Activated CD4-positive, alpha-beta T cell treated with anti-CD3 and anti-CD28 coated beads, Interleukin-2, amount 50 U/mL, for 24 hours (primary cell): ENCODE measurements at regions not wholly inside any gene's neighbourhood (a gene's known extent, or its start where the extent isn't known, plus 50 kb on each side); places are given as distances from the start of the nearest gene placed in this dataset.
A peak's percentile ranks its signal among the peaks of the same experiment; 100 is the strongest.
"Not testable (repeated sequence)": the region's sequence is repeated elsewhere in the genome, so short reads cannot be mapped to it uniquely, and the experiment has no call there.

Experiments
- DNase-seq, 2 donors: peaks; one replicate each; pipeline ENCODE4 v3.0.0-alpha.2; 2020; ENCODE audit warnings: low read depth in 1 of 2, low spot score in 1 of 2

GRCh38 chr7:106530183-106530582, 130.8 kb downstream of the CCDC71L start:
- DNase-seq: not testable (repeated sequence)

DNA sequence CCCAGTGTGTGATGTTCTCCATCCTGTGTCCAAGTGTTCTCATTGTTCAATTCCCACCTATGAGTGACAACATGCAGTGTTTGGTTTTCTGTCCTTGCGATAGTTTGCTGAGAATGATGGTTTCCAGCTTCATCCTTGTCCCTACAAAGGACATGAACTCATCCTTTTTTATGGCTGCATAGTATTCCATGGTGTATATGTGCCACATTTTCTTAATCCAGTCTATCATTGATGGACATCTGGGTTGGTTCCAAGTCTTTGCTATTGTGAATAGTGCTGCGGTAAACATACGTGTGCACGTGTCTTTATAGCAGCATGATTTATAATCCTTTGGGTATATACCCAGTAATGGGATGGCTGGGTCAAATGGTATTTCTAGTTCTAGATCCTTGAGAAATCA, 134.3 kb downstream of the CCDC71L start:
- not testable (repeated sequence) for DNase-seq

GRCh38 chr7:106524690-106525059, 136.3 kb downstream of the CCDC71L start:
- DNase-seq: no peak

GRCh38 chr7:106523482-106523881, 137.5 kb downstream of the CCDC71L start:
- no peak for DNase-seq

DNA sequence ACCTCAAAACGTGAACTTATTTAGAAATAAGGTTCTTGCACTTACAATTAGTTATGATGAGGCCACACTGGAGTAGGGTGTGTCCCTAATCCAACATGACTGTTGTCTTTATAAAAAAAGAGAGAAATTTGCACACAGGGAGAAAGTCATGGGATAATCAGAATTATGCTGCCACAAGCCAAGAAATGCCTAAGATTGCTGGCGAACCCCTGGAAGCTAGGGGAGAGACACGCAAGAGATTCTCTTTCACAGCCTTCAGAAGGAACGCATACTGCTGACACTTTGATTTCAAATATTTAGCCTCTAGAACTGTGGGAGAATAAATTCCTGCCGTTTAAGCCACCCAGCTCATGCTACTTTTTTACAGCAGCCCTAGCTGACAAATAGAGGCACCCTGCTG, 138.3 kb downstream of the CCDC71L start:
- no peak for DNase-seq

GRCh38 chr7:106521541-106521940, 139.4 kb downstream of the CCDC71L start:
- DNase-seq: no peak

- DNase-seq: no peak
Measured at GRCh38 chr7:106520962-106521514, 139.9 kb downstream of the CCDC71L start.

- DNase-seq: no peak
Measured at GRCh38 chr7:106518967-106519366, 142.0 kb downstream of the CCDC71L start.

DNA sequence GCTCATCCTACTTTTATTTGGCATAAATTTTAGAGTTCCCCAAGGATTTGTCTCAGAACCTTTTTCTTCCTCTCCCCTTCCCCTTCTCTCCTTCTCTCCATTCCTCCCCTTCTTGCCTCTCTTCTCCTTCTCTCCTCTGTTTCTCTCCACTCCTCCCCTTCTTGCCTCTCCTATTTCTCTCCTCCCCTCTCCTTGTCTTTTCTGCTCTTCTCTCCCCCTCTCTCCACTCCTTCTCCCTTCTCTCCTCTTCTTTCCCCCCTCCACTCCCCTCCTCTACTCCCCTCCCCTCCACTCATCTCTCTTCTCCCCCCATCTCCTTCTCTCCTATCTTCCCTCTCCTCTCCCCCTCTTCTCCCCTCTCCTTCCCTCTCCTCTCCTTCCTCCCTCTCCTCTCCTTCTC, 142.7 kb downstream of the CCDC71L start:
- no peak for DNase-seq

- no peak for DNase-seq
Measured at GRCh38 chr7:106517508-106517907, 143.4 kb downstream of the CCDC71L start.

DNA sequence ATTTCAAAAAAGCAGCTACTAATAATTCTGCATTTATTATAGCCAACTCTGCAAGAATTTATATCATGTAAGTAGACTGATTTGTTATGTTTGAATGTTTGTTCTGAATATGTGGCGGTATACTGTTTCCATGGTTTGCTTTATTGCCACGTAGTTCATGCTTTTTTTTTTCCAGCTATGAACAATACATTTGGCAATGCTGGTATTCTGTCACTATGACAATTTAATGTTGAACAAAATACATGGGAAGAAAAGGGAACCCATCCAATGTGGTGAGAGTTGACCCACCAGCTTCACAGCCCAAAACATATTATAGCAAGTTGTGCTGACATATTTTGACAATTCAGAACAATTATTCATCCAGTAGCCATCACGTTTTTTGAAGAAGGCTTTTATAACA, 145.6 kb downstream of the CCDC71L start:
- no peak for DNase-seq

- no peak for DNase-seq
Measured at GRCh38 chr7:106514881-106515280, 146.1 kb downstream of the CCDC71L start.

DNA sequence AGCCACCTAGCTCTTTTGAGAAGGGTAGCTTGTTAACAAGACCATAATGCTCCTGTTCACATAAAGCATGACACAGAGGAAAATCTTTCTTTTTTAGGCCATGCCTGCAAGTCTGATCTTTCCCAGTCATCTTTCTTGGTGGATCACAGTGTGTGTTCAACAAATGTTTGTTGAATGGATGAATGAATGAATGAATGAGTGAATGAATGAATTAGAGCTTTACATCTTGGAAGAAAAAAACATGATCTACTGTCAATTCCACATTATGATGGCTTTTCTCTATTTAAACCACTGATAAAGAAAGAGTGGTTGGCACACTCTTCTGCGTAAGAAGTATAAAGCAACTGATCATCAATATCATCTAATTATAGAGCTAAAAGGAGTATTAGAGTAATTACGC, 148.7 kb downstream of the CCDC71L start:
- DNase-seq: no peak

GRCh38 chr7:106504645-106505044, 156.3 kb downstream of the CCDC71L start:
- peak in 1 of 2 donors; percentile 43 for DNase-seq

- no peak for DNase-seq
Measured at GRCh38 chr7:106504207-106504606, 156.8 kb downstream of the CCDC71L start.

DNA sequence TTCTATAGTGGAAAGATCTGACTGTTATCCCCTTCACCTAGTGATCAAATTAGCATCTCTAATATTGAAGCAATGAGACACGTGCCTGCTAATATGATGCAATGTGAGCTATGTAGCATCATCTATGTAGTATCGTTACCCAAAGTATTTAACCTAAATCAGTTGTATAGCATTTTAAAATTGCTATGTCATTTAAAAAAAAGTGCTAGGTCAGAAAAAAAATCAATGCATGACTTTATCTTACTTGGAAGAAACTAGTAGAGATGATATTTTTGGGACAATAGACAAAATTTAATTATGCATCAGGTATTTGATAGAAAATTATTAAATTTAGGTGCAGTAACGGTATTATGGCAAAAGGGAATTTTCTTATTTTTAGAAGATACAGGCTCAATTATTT, 157.3 kb downstream of the CCDC71L start:
- DNase-seq: no peak

- DNase-seq: no peak
Measured at GRCh38 chr7:106501605-106502580, 159.1 kb downstream of the CCDC71L start.

GRCh38 chr7:106499897-106500296, 161.1 kb downstream of the CCDC71L start:
- DNase-seq: no peak

- not testable (repeated sequence) for DNase-seq
Measured at GRCh38 chr7:106498005-106498404, 163.0 kb downstream of the CCDC71L start.

- no peak for DNase-seq
Measured at GRCh38 chr7:106493041-106493731, 167.8 kb downstream of the CCDC71L start.

DNA sequence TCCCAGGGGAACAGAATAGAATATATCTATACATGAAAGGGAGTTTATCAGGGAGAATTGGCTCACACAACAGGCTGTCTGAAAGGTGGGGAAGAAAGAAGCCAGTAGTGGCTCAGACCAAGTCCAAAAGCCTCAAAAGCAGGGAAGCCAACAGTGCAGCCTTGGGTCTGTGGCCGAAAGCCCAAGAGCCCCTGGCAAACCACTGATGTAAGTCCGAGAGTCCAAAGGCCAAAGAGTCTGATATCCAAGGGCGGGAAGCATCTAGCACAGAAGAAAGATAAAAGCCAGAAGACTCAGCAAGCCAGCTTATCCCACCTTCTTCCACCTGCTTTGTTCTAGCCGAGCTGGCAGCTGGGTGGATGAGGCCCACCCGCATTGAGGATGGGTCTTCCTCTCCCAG, 172.5 kb downstream of the CCDC71L start:
- no peak for DNase-seq

DNA sequence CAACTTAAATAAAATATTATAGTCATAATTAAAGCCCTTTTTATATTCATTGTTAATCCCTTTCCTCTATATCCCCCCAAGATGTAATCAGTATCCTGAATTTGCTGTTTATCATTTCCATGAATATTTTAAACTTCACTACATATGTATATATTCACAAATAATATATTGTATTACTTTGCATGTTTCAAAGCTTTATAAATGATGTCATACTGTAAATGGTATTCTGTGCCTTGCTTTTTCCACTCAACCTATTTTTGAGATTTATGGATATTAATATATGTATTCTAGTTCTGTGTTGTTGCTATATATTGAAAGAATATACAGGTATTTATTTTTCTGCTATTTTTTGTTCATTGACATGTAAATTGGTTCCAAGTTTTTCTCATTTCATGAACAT, 173.1 kb downstream of the CCDC71L start:
- no peak for DNase-seq
